GM18868 (cell line): ENCODE measurements at regions not wholly inside any gene's neighbourhood (a gene's known extent, or its start where the extent isn't known, plus 50 kb on each side); places are given as distances from the start of the nearest gene placed in this dataset.
"Not testable (repeated sequence)": the region's sequence is repeated elsewhere in the genome, so short reads cannot be mapped to it uniquely, and the experiment has no call there.

ENCODE experiments used
- ATAC-seq: cut with Tn5 transposase; IDR thresholded peaks from one replicate; pipeline ENCODE4 v1.9.1; 2021; ENCODE audit warnings: mild to moderate bottlenecking, moderate library complexity; ENCODE audit not compliant: unreplicated experiment

DNA sequence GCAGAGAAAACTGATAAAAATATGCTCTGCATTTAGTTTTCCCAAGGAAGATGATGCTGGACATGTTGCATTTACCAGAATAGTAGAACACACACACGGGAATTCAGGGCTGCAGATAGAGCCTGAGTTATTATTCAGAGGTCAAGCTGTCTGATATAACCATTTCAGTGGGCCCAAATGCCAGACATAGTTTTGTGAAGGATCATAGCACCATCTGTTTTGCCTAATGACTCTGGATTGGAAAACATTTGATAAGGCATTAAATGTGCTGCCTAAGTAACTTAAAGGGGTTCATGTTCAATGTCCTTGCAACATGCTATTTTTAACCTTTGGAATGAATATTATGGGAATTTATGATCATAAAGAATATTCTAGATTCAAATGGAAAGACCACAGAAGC, 666.2 kb downstream of the PRIM2 start:
- ATAC-seq, result not testable (repeated sequence)

DNA sequence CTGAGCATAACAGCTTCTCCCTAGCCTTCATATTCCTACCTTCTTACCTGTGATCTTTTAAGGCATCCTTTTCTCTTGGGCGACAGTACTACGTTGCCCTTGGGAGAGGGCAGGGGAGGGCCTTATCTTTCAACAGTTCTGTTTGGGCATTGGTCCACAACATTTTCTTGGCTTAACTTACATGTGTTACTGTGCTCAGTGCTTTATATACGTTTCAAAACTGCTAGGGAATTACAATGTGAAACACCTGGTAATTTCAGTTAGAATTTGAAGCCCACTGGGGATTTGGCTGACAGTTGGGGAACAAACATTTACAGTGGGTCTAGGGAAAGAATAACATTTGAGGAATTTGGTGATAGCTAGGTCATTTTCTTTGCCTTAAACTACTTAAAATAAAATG, 667.1 kb downstream of the PRIM2 start:
- ATAC-seq, result not testable (repeated sequence)

DNA sequence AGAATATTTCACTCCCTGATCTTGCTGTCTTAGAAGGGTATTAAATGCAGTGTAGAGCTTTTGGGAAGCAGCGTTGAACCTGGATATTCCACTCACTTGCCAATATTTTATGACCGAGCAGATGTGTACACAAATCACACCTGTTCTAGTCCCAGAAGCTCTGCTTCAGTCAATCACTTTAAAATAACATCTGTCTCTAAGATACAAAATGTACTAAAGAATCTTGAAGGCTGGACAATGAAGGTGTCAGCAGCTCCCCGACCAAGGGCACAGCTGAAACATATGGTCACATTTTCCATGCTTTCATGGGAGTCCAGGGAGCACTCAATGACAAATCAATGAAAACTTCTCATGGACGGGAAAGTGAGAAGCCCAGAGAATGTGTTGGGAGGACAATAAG, 668.3 kb downstream of the PRIM2 start:
- ATAC-seq, result not testable (repeated sequence)

DNA sequence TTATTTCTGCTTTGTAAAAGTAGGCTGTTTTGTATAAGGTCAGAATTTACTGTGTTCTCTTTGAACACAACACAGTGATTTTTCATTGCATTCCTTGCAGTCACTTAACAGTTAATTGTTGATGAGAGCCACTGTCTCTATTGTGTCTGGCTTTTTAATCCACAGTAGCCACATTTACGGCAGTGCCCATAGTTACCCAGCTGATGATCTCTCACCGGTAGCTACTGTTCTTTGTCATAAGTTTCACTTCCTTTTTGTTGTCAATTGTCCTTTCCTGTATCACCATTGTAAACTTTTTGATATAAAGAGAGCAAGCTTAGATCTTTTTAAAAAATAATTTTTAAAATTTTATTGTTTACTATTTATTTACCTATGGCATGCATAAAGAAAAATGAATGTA, 669.2 kb downstream of the PRIM2 start:
- peak; percentile 100 for ATAC-seq

DNA sequence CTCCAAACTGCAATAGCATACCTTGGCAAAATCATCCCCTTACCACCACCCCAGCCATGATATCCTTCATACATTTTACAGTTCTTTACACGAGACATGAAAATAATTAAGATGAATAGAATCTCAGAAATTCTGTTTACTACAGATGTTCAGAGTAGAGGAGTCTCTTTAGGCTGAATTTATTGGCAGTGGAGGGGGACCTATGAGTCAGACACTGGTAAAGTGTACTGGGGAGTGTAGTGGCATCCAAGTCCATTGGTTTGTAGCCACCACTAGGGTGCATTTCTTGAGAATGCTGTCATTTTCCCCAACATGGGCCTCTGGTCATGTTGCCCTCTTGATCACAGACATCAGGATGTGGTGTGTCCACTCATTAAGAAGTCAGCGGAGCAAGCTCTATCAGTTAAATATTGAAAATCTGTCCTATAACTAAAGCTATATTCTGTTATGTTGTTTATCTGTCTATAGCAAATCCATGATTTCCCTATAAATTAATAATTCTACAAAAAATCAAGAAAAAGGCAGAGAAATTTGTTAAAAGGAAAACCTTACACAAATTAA, 672.2 kb downstream of the PRIM2 start:
- ATAC-seq, result not testable (repeated sequence)

DNA sequence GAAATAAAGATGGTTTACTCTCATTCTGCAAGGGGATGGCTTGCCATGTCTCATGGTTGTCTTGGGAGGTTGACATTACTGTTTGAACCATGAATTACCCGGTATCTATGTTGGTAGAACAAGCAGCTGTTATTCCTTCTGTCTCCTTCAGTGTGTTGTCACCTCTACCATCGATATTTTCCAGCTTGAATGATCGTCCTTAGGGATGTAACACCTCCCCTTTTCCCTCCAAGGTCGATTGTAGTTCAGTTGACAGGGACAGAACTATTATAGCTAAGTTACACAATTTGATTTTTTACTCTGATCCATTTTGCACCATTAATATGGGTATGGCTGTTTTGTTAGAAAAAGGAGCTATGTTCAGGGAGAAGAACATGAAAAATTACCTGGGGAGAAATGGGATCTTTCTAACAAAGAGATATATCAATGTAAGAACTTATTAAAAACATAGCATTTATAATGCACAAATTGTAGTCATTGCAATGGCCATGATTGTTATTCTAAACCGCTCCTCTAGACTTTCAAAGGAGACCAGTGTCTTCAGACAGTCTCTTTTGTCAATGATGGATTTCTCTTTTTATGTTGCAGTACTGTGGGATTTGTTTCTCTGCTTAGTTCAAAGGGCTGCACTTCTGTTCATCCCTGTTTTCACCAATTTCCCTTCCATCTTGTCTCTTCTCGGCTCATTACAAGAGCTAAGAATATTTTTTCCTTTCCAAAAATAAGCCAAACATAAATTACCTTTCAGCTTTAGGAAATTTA, 681.6 kb downstream of the PRIM2 start:
- not testable (repeated sequence) for ATAC-seq

DNA sequence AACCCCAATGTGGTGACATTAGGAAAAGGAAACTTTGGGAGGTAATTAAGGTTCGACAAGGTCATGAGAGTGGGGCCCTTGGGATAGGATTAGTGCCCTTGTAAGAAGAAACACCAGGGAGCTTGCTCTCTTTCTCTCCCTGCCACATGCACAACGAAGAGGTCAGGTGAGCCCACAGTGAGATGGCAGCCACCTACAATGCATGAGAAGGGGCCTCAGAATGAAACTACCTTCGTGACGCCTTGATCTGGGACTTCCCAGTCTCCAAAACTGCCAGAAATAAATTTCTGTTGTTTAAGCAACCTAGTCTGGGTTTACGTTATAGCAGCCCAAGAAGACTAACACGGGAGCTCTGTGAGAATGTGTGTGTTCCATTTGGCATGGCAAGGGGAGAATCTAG, 682.8 kb downstream of the PRIM2 start:
- ATAC-seq, result peak; percentile 61

DNA sequence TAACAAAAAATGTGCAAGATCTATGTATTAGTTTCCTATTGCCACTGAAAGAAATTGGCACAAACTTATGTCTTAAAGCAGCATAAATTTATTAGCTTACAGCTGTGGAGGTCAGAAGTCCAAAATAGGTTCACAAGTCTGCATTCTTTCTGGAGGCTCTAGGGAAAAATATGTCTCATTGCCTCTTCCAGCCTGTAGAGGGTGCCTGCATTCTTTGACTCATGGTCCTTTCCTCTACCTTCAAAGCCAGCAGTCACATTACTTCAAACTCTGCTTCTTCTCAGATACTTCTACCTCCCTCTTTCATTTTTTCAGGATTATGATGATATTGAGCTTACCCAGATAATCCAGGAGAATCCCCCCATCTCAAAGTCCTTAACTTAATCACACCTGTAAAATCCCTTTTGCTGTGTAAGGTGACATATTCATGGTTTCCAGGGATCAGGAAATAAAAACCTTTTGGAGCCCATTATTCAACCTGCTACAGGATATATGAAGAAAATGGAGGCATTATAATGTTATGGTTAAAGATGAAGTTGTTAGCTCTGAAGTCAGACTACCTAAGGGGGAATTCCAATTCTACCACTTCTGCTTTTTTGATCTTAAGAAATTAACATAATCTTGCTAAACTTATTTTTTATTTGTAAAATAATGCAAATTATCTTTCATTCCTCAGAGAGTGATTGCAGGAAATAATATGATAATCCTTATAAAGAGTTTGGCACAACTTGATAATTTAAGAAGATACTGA, 686.2 kb downstream of the PRIM2 start:
- peak; percentile 64 for ATAC-seq

DNA sequence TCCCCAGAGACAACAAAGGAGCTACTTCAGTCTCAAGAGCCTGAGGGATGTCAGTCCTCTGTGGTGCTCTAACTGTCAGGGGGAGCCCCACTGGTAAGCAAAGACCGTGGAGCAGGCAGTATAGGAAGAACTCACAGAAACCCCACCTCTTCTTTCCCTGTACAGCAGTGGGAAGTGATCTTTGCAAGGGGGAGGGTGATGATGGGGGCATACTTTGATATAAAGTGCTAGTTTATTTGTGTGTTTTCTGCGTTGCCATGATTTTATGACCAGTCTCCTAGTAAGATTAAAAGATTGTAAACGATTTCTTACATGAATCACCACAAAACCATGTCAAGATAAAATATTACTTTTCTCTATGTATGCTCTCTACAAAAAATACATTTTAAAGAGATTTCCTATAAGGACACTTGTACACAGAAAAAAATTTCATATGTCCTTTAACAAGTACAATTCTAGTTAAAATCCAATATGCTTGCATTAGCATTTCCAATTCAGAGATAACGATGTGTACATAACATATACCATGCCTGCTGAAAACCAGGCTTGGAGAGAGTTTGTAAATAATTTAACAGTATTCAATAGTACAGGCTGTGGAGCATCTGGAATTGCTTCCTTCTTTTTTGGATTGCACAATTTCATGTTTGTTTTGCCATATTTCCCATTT, 690.0 kb downstream of the PRIM2 start:
- not testable (repeated sequence) for ATAC-seq

DNA sequence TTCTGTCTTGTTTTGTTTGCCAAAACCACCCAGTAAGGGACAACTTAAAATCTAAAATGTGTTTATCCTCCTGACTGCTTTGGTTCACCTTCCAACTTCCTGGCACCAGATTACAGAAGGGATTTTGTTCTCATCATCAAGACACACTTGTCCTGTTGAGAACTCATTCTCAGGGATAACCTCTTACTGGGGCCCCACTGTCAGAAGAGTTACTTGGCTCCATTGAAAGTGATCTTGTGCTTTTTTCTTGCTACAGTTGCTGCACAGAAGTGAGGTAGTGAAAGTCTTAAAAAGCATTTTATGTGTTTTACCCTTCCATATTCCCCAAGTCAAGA, 690.5 kb downstream of the PRIM2 start:
- ATAC-seq, result not testable (repeated sequence)

DNA sequence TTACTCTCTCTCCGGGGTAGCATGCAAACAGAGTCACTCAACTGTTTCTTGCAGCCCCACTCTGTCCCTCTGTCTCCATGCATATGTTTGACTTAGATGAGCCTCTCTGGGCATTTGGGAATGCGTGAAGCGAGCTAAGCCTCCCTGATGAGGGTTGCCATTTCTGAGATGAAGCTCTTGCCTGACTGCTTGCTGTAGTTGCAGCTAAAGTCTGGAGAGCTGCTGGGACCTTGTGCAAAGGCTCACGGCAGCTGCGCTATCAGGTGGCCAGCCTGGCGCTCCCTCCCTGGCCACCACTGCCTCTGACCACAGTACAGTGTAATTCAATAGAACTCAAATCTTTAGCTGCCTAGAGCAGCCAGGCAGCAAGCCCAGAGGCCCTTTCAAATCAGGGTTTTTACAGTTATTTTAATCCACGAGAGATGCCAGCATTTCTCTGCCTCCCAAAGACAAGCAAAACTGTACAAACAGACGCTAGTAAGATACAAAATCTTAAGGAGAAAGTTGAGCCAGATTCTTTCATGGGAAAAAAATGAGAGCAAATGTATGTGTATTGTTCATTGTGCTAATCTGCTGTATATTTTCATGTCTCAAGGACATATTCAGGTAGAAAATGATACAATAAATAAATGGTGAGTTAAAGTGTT, 694.6 kb downstream of the PRIM2 start:
- not testable (repeated sequence) for ATAC-seq

DNA sequence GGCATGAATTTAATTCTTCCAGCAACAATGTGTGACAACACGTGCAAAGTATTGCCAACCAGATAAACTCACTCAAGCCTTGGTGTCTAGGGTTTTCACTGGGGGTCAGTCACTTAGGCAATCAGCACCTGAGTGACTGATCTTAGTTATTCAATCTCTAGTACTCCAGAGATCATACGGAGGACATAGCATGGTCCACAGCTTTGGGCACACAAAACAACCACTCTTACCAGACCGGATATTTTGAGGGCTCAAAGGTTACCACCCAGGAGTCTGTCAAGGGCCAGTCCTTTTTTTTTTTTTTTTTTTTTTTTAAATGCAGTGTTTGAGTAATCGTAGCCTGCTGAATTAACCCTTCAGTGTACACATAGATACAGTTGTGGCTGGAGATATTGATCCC, 699.2 kb downstream of the PRIM2 start:
- ATAC-seq, result not testable (repeated sequence)

DNA sequence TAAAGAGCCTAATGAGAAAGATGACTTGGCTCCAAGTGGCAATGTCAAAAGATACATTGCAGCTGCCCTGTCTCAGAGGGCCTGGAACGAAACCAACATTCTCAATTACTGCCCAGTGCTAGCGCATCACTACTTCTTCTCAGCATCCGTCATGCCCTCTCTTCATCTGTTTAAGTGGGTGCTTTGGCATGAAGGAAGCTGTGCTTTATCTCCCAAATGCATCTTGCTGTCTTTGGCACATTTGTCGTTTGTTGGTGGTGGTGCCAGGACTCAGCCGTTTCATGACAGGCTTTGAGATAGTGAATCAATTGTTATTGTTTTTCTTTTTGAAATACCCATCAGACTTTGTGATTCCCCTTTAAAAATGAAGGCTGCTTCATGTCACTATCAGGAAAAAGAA, 710.8 kb downstream of the PRIM2 start:
- ATAC-seq, result not testable (repeated sequence)

DNA sequence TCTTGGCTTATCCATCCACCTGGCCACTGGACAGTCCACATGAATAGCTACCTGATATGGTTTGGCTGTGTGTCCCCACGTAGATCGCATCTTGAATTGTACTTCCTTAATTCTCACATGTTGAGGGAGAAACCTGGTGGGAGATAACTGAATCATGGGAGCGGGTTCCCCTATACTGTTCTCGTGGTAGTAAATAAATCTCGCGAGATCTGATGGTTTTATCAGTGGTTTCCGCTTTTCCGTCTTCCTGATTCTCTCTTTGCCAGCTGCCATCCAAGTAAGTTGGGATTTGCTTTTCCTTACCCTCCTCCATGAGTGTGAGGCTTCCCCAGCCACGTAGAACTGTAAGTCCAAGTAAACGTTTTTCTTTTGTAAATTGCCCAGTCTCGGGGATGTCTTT, 720.8 kb downstream of the PRIM2 start:
- ATAC-seq, result not testable (repeated sequence)

DNA sequence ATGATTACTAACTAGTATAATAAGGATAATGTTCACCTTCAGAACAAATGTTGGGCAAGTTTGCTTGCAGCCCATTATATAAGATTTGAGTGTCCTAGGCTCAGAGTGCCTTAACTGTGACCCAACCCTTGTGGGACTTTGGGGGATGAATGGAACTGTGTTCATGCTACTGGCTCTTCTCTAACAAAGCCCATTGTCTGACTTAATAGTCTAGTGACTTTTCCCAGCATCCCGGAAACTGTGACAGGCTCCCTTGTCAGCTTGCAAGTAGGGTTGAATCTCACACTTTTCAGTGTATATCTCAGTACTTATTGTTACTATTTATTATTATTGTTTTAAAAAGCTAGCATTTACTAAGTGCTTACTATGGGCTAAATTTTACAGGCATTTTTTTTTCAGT, 729.2 kb downstream of the PRIM2 start:
- not testable (repeated sequence) for ATAC-seq

DNA sequence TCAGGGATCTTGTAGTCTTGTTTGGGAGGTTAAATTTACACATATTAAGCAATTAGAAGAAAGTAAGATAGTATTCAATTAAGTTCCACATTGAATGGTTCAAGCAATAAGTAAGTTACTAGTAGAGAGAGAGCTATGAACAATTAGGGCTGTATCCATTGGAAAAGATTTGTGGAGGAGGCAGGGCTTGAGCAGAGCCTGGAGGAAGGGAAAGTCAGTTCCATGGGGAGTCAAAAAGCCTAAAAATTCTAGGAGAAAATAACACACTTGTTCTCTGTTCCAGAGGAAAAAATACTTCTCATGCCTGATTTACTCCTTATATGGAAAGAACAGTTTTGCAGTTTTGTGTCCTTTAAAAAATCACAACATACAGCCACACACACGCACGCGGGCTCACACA, 730.0 kb downstream of the PRIM2 start:
- ATAC-seq, result not testable (repeated sequence)

DNA sequence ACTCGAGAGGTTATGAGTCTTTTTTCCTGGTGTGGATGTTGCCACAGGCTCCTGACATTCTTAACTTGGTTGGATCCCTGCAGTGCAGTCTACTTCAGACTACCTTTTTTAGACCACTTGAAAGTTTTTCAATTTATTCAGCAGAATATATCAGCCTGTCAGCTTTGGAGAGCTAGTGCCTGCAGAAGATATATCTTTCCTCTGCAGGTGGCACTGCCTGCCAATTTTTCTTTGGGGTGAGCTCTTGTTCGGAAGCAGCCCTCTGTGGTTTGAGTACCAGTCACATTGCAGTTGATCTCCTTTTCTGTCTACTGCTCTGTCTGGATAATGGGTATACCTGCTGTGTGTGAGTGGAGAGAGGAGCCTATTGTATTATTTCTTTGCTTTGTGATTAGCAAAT, 730.4 kb downstream of the PRIM2 start:
- not testable (repeated sequence) for ATAC-seq

DNA sequence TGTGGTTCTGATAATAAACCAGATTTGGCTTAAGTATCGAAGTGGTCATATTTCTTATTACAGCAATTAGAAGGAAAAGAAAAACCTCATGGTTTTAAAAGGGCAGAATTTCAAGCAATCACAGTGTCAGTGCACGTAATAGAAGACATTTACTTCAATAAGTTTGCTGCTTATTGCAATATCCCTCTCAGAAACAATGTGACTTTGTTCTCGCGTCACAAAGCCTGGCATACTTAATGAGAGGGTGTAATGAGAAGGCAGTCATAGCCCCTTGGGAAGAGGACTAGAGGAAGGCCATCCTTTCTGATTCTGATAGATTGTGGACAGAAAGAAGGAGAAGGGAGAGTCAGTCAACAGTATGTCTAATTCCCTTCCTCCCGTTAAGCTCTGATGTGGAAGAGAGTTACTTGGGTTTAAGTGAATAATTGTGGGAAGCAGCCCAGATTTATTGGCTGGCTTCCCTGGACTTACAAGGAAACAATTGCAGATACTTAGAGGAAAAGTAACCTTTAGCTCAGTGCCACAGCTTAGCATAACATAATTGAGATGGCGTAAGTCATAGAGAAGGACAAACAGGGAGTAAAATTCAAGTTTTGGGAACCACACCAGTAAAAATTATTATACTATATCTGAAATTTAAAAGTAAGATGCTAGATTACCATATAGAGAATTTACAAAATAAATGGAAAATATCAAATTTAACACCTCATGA, 738.2 kb downstream of the PRIM2 start:
- not testable (repeated sequence) for ATAC-seq

DNA sequence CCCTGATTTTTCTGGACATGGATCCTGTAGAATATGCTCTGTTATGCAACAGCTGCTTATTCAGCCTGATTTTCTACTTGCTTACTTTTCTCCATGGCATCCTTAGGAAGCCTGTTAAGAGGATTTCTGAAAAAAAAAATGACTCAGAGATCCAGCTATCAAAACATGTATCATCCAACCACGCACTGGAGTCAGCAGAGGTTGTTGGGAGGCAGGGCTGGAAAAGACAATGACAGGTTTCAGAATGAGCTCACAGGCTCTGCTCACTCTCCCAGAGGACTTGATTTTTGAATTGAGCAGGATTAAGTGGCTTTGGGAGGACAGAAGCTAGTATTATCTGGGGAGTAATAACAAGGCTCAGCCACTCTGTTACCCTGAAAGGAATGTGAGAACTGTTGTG, 742.3 kb downstream of the PRIM2 start:
- not testable (repeated sequence) for ATAC-seq

DNA sequence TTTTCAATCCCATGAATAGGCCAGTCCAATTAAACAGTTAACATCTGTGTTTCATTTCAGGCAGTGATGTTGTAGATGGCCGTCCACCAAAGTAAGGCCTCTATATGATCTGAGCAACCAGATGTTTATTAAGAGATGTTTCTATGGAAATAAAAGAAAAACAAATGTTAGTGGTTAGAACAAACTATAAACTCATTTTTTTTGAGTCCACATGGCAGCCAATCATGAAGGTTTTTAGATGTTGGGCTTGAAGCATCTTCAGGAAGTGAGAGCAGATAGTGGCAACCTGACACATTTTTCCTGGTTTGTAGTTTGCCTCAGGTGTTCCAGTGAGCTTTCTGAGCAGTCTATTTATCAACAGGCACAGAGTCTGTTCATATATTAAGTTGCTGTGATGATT, 746.1 kb downstream of the PRIM2 start:
- ATAC-seq, result not testable (repeated sequence)
